C4-2B (cell line): ENCODE measurements at regions not wholly inside any gene's neighbourhood (a gene's known extent, or its start where the extent isn't known, plus 50 kb on each side); places are given as distances from the start of the nearest gene placed in this dataset.

Source experiments
- CTCF ChIP-seq: fragments of 450-650 bp; conservative IDR thresholded peaks from 2 replicates; pipeline ENCODE4 v1.5.1; 2017; ENCODE audit warnings: mild to moderate bottlenecking
- ZFX ChIP-seq: fragments of 450-650 bp; IDR thresholded peaks from 2 replicates; pipeline ENCODE4 v1.6.1; 2017

GRCh38 chr9:84456527-84456926, 116.0 kb upstream of the SLC28A3 start:
- TF ChIP-seq CTCF (no peak), ZFX (no peak)
